GM04504 (cell line): ENCODE measurements at regions not wholly inside any gene's neighbourhood (a gene's known extent, or its start where the extent isn't known, plus 50 kb on each side); places are given as distances from the start of the nearest gene placed in this dataset.

Experiments
- DNase-seq: peaks from one replicate; pipeline ENCODE4 v3.0.0-alpha.2; 2012; ENCODE audit warnings: low read depth

GRCh38 chr12:95607642-95608041, 56.4 kb upstream of the USP44 start:
- no peak for DNase-seq

GRCh38 chr12:95605875-95606274, 54.6 kb upstream of the USP44 start:
- DNase-seq = no peak

- DNase-seq = no peak
Observed at GRCh38 chr12:95605087-95605486, 53.8 kb upstream of the USP44 start.

- no peak for DNase-seq
Observed at GRCh38 chr12:95603351-95604145, 52.3 kb upstream of the USP44 start.

- peak; percentile 49 for DNase-seq
Observed at GRCh38 chr12:95601091-95601961, 50.0 kb upstream of the USP44 start.
